ENCODE measurements at regions not wholly inside any gene's neighbourhood (a gene's known extent, or its start where the extent isn't known, plus 50 kb on each side); places are given as distances from the start of the nearest gene placed in this dataset.

DNA sequence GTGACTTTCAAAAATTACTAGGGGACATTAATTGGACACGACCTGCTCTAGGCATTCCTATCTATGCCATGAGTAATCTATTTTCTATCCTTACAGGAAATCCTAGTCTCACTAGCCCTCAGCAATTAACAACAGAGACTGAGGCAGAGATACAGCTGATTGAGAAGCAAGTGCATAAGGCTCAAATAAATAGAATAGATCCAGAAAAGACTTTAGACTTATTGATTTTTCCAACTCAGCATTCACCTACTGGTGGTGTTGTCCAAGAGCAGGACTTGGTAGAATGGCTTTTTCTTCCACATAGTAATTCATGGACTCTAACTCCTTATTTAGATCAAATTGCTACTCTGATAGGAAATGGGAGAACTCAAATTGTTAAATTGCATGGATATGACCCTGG, 148.0 kb downstream of the ZNF33B start:
- H3K4me1 ChIP-seq: no peaks in the 10 kb centered on the region
- TF ChIP-seq, protein P1, sequence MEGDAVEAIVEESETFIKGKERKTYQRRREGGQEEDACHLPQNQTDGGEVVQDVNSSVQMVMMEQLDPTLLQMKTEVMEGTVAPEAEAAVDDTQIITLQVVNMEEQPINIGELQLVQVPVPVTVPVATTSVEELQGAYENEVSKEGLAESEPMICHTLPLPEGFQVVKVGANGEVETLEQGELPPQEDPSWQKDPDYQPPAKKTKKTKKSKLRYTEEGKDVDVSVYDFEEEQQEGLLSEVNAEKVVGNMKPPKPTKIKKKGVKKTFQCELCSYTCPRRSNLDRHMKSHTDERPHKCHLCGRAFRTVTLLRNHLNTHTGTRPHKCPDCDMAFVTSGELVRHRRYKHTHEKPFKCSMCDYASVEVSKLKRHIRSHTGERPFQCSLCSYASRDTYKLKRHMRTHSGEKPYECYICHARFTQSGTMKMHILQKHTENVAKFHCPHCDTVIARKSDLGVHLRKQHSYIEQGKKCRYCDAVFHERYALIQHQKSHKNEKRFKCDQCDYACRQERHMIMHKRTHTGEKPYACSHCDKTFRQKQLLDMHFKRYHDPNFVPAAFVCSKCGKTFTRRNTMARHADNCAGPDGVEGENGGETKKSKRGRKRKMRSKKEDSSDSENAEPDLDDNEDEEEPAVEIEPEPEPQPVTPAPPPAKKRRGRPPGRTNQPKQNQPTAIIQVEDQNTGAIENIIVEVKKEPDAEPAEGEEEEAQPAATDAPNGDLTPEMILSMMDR (IDR thresholded peaks at IDR 0.05 in 8 of 11, conservative IDR thresholded peaks at IDR 0.05 in 3 of 11): no peak
- no peak for TF ChIP-seq POLR2AphosphoS5 (IDR thresholded peaks at IDR 0.05)
- TF ChIP-seq POLR2A (IDR thresholded peaks at IDR 0.05): no peak
- H3K9me3 ChIP-seq: peaks cover 0 to 16% (median 6%) of the 10 kb centered on the region in 8 donors
- H3K4me3 ChIP-seq: no peak overlapping the region
- H3K27ac ChIP-seq: no peak overlapping the region
- H3K36me3 ChIP-seq: peaks cover 0 to 4% (median 0%) of the 10 kb centered on the region in 6 donors
- 41 to 74% (median 58%) methylated on average over 1 of the region's 1 CpG for WGBS, 5 donors
- no peak for DNase-seq
- intact Hi-C loops (cut with DNase I; ENCODE audit: low total_unique reads): no loop called here
- no peaks in the 10 kb centered on the region for H3K27me3 ChIP-seq (replicated peaks in 1 of 7)

GRCh38 chr10:42488416-42488815, 150.0 kb downstream of the ZNF33B start:
- Histone ChIP-seq H3K27ac (peak overlapping the region in 7 of 8 donors; percentile 2 to 67 (median 52)), H3K36me3 (no peaks in the 10 kb centered on the region), H3K4me3 (peak overlapping the region in 3 of 8 donors; percentile 1 to 31 (median 14)), H3K9me3 (peaks cover 0 to 16% (median 0%) of the 10 kb centered on the region in 8 donors), H3K4me1 (no peaks in the 10 kb centered on the region), H3K27me3 (replicated peaks in 1 of 7) (no peaks in the 10 kb centered on the region)
- no peak for TF ChIP-seq POLR2AphosphoS5 (IDR thresholded peaks at IDR 0.05)
- no peak for TF ChIP-seq POLR2A (IDR thresholded peaks at IDR 0.05)
- TF ChIP-seq, protein P1 (IDR thresholded peaks at IDR 0.05 in 8 of 11, conservative IDR thresholded peaks at IDR 0.05 in 3 of 11): no peak
- intact Hi-C loops (cut with DNase I; ENCODE audit: low total_unique reads): no loop called here
- DNase-seq: no peak
- WGBS, 5 donors: 41 to 57% (median 46%) methylated on average over 5 of the region's 5 CpGs

DNA sequence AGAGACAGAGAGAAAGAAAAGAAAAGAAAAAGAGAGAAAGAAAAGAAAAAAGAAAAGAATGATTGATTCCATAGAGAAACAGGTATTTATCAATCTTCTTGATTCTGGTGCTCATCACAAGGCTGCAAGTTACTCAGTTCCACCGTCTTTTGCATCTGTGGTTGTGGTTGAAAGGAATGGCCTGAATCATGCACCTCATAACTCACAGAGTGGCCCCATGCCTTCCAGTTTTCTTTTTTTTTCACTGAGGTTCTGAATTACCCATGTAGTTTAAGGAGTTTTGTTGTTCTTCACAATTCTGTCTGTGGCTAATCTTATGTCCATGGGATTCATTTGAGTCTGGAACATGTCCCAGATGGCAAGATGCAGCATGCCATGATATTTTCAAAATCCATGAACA, 156.0 kb downstream of the ZNF33B start:
- H3K4me3 ChIP-seq: no peak overlapping the region
- 76 to 100% (median 90%) methylated on average over 1 of the region's 1 CpG for WGBS, 5 donors

GRCh38 chr10:42479057-42479456, 159.3 kb downstream of the ZNF33B start:
- peaks cover 0 to 11% (median 0%) of the 10 kb centered on the region in 8 donors for H3K9me3 ChIP-seq
- H3K27me3 ChIP-seq (replicated peaks in 1 of 7): peaks cover 0 to 18% (median 9%) of the 10 kb centered on the region in 7 donors
- DNase-seq: no peak
- no peak overlapping the region for H3K27ac ChIP-seq
- H3K36me3 ChIP-seq: no peaks in the 10 kb centered on the region
- WGBS, 5 donors: 92 to 95% (median 94%) methylated on average over 1 of the region's 1 CpG
- intact Hi-C loops (cut with DNase I; ENCODE audit: low total_unique reads): no loop called here
- H3K4me1 ChIP-seq: no peaks in the 10 kb centered on the region
- H3K4me3 ChIP-seq: no peak overlapping the region
- no peak for TF ChIP-seq POLR2AphosphoS5 (IDR thresholded peaks at IDR 0.05)
- TF ChIP-seq, protein P1 (IDR thresholded peaks at IDR 0.05 in 8 of 11, conservative IDR thresholded peaks at IDR 0.05 in 3 of 11): no peak
- TF ChIP-seq POLR2A (IDR thresholded peaks at IDR 0.05): no peak

More for the DNA sequence above, 156.0 kb downstream of the ZNF33B start:
- TF ChIP-seq POLR2AphosphoS5 (IDR thresholded peaks at IDR 0.05): no peak
- peaks cover 0 to 16% (median 0%) of the 10 kb centered on the region in 8 donors for H3K9me3 ChIP-seq
- H3K27me3 ChIP-seq (replicated peaks in 1 of 7): no peaks in the 10 kb centered on the region
- H3K27ac ChIP-seq: no peak overlapping the region
- DNase-seq: no peak
- no peaks in the 10 kb centered on the region for H3K4me1 ChIP-seq
- intact Hi-C loops (cut with DNase I; ENCODE audit: low total_unique reads): no loop called here
- no peaks in the 10 kb centered on the region for H3K36me3 ChIP-seq

- no peak overlapping the region for H3K27ac ChIP-seq
- intact Hi-C loops (cut with DNase I; ENCODE audit: low total_unique reads): no loop called here
- peaks cover 0 to 11% (median 0%) of the 10 kb centered on the region in 8 donors for H3K9me3 ChIP-seq
- no peaks in the 10 kb centered on the region for H3K36me3 ChIP-seq
- no peaks in the 10 kb centered on the region for H3K4me1 ChIP-seq
- peaks cover 0 to 18% (median 9%) of the 10 kb centered on the region in 7 donors for H3K27me3 ChIP-seq (replicated peaks in 1 of 7)
- H3K4me3 ChIP-seq: no peak overlapping the region
- 89 to 94% (median 91%) methylated on average over 19 of the region's 19 CpGs for WGBS, 5 donors
- TF ChIP-seq POLR2AphosphoS5 (IDR thresholded peaks at IDR 0.05) (no peak), POLR2A (IDR thresholded peaks at IDR 0.05) (no peak)
- TF ChIP-seq, protein P1 (IDR thresholded peaks at IDR 0.05 in 8 of 11, conservative IDR thresholded peaks at IDR 0.05 in 3 of 11): no peak
- DNase-seq: no peak
Observed at GRCh38 chr10:42477170-42477569, 161.2 kb downstream of the ZNF33B start.
